GM12878 (cell line): ENCODE measurements at regions not wholly inside any gene's neighbourhood (a gene's known extent, or its start where the extent isn't known, plus 50 kb on each side); places are given as distances from the start of the nearest gene placed in this dataset.

ENCODE experiments used
- ATAC-seq: fragments of 200-7000 bp; cut with Tn5 transposase; 3 replicates; pipeline ENCODE4 v1.9.1; 2020; ENCODE audit warnings: mild to moderate bottlenecking, moderate library complexity
- BruUV-seq: library from RNA; stranded (reverse); fragments of 400-500 nt; replicated peaks from 2 replicates; lab custom pipeline; 2021; lab: Mats Ljungman, UMichigan
- CTCF ChIA-PET: fragments of 300-600 bp; sonication (Branson Sonifier 250); formaldehyde crosslinking; extraction: SDS; loops from one replicate; lab custom pipeline; 2021; ENCODE audit warnings: inconsistent platforms; lab: Yijun Ruan, JAX
- POLR2A ChIA-PET: fragments of 350-600 bp; formaldehyde crosslinking; extraction: SDS; loops from one replicate; lab custom pipeline; 2021; ENCODE audit warnings: inconsistent platforms; lab: Charles Lee
- RAD21 ChIA-PET: fragments of 300-600 bp; sonication (Branson Sonifier 250); formaldehyde crosslinking; loops from one replicate; lab custom pipeline; 2023; ENCODE audit warnings: antibody characterized with exemption; ENCODE audit not compliant: unreplicated experiment; lab: Charles Lee
- SMC1A ChIA-PET: fragments of 300-600 bp; sonication (Branson Sonifier 250); formaldehyde crosslinking; loops from one replicate; lab custom pipeline; 2023; ENCODE audit not compliant: unreplicated experiment, uncharacterized antibody; lab: Charles Lee
- DNase-seq: peaks from one replicate; pipeline ENCODE4 v3.0.0-alpha.2; 2011; ENCODE audit warnings: low read depth, low spot score
- FAIRE-seq: peaks from 3 replicates; lab custom pipeline; 2011; peaks lifted over from hg19 to GRCh38; lab: Jason Lieb, UNC
- H2AFZ ChIP-seq: 2 replicates; pipeline ENCODE4 v1.6.0; 2011; ENCODE audit warnings: low read depth, low read length, control low read depth; ENCODE audit not compliant: control insufficient read depth
- H3K27ac ChIP-seq: 2 replicates; pipeline ENCODE4 v1.5.1; 2011; ENCODE audit warnings: control low read depth; ENCODE audit not compliant: control insufficient read depth, insufficient read depth
- H3K27me3 ChIP-seq, 2 experiments: replicated peaks in 1 of 2; 2 replicates each; pipeline versions ENCODE4 v1.6.0 to v1.6.1; 2011; ENCODE audit warnings: low read length in 1 of 2; ENCODE audit not compliant: control insufficient read depth in 2 of 2, insufficient read depth in 2 of 2
- H3K36me3 ChIP-seq, 2 experiments: 2 replicates each; pipeline ENCODE4 v1.5.1; 2011; ENCODE audit warnings: low read length in 1 of 2; ENCODE audit not compliant: control insufficient read depth in 2 of 2, insufficient read depth in 2 of 2
- H3K4me1 ChIP-seq: 2 replicates; pipeline ENCODE4 v1.6.1; 2011; ENCODE audit warnings: mild to moderate bottlenecking, low read length, moderate library complexity, mixed read lengths; ENCODE audit not compliant: control insufficient read depth, insufficient read depth
- H3K4me2 ChIP-seq: 2 replicates; pipeline ENCODE4 v1.6.0; 2011; ENCODE audit warnings: control low read depth; ENCODE audit not compliant: control insufficient read depth, insufficient read depth
- H3K4me3 ChIP-seq: fragments of 200-600 bp; sonication (generic); 2 replicates; pipeline ENCODE4 v1.5.1; 2016
- H3K79me2 ChIP-seq: 2 replicates; pipeline ENCODE4 v1.6.0; 2011; ENCODE audit warnings: low read length; ENCODE audit not compliant: control insufficient read depth, insufficient read depth
- H3K9ac ChIP-seq: 2 replicates; pipeline ENCODE4 v1.8.0; 2011; ENCODE audit warnings: low read length, control low read depth, mixed read lengths; ENCODE audit not compliant: control insufficient read depth, insufficient read depth
- H3K9me3 ChIP-seq: replicated peaks from 3 replicates; pipeline ENCODE4 v1.5.1; 2011; ENCODE audit warnings: mild to moderate bottlenecking, low read length; ENCODE audit not compliant: control insufficient read depth, insufficient read depth
- H4K20me1 ChIP-seq: 2 replicates; pipeline ENCODE4 v1.6.0; 2011; ENCODE audit not compliant: control insufficient read depth, insufficient read depth
- CREB1 ChIP-seq: IDR thresholded peaks from 2 replicates; pipeline ENCODE4 v1.6.1; 2012; ENCODE audit warnings: low read depth, mild to moderate bottlenecking, inconsistent platforms
- DPF2 ChIP-seq: fragments of 450-650 bp; IDR thresholded peaks from 2 replicates; pipeline ENCODE4 v1.6.1; 2017; ENCODE audit warnings: mild to moderate bottlenecking
- FOXM1 ChIP-seq: IDR thresholded peaks from 2 replicates; pipeline ENCODE4 v1.6.1; 2012; ENCODE audit warnings: low read depth, mild to moderate bottlenecking, inconsistent platforms, low read length, moderate library complexity
- IKZF1 ChIP-seq: fragments of 450-650 bp; conservative IDR thresholded peaks from 2 replicates; pipeline ENCODE4 v1.6.1; 2017; ENCODE audit warnings: antibody characterized with exemption, mild to moderate bottlenecking
- MTA3 ChIP-seq: IDR thresholded peaks from 2 replicates; pipeline ENCODE4 v1.6.1; 2012; ENCODE audit warnings: low read length, inconsistent platforms, borderline replicate concordance
- MYB ChIP-seq: fragments of 150-350 bp; IDR thresholded peaks from 2 replicates; pipeline ENCODE4 v1.6.1; 2014; ENCODE audit warnings: mild to moderate bottlenecking, low read depth, low read length, borderline replicate concordance
- RAD51 ChIP-seq: fragments of 450-650 bp; IDR thresholded peaks from 2 replicates; pipeline ENCODE4 v1.6.1; 2016; ENCODE audit warnings: moderate library complexity, mild to moderate bottlenecking, inconsistent platforms
- SMAD1 ChIP-seq: fragments of 450-650 bp; IDR thresholded peaks from 2 replicates; pipeline ENCODE4 v1.6.1; 2018; ENCODE audit warnings: mild to moderate bottlenecking, low read depth; ENCODE audit not compliant: partially characterized antibody
- SUPT20H ChIP-seq: IDR thresholded peaks from 2 replicates; pipeline ENCODE4 v1.6.1; 2011; ENCODE audit warnings: low read depth, mild to moderate bottlenecking, low read length, moderate library complexity, borderline replicate concordance; ENCODE audit not compliant: control insufficient read depth
- ZBED1 ChIP-seq: IDR thresholded peaks from 2 replicates; pipeline ENCODE4 v1.6.1; 2016; ENCODE audit warnings: borderline replicate concordance
- ZNF207 ChIP-seq: fragments of 450-650 bp; IDR thresholded peaks from 2 replicates; pipeline ENCODE4 v1.6.1; 2014; ENCODE audit warnings: antibody characterized with exemption, mild to moderate bottlenecking, borderline replicate concordance
- WGBS: methylation state at CpG from one replicate; pipeline ENCODE4 v1.1.6; 2016; ENCODE audit warnings: low lambda C conversion rate; ENCODE audit not compliant: insufficient replicate concordance, insufficient coverage; ENCODE audit errors: missing lambda C conversion rate; 5-methylcytosine and 5-hydroxymethylcytosine counted together
- in situ Hi-C: fragments of 300-500 bp; cut with MboI; formaldehyde crosslinking; loops from 9 replicates; pipeline ENCODE4 v1.14.3; 2018; ENCODE audit warnings: mixed read lengths
- intact Hi-C: fragments of 100-400 bp; cut with micrococcal nuclease; formaldehyde crosslinking; loops from one replicate; pipeline ENCODE4 v1.14.2; 2022; ENCODE audit not compliant: unreplicated experiment
- TF ChIP-seq, protein P1 (sequence below): IDR thresholded peaks from 2 replicates; pipeline ENCODE4 v1.6.1; 2012; ENCODE audit warnings: low read length, inconsistent platforms
- TF ChIP-seq, protein P2 (sequence below): fragments of 450-650 bp; formaldehyde crosslinking; IDR thresholded peaks from 2 replicates; pipeline ENCODE4 v1.4.0; 2020; ENCODE audit warnings: mild to moderate bottlenecking, moderate library complexity

DNA sequence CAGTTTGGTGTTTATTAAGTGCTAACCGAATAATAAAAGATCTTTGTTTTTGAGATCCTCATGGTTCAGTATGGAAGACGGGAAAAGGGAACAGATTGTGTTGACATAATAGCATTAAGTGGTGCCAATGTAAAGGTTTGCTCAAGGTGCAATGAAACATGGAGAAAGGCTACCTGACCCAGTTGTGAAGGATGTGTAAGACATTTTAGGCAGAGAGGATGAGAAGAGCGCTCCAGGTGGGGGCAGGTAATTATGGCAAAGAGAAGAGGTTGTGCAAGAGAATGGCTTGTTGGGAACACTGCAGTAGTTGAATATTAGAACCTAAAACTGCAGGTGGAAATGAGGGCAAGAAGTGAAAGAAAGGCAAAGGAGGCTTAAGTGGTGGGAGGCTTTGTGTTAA lies 140.8 kb downstream of the DIPK2A start:
- Histone ChIP-seq H4K20me1 (no peaks in the 10 kb centered on the region), H3K36me3 (no peaks in the 10 kb centered on the region), H3K27ac (no peak overlapping the region), H3K4me1 (peaks cover 5% of the 10 kb centered on the region)
- POLR2A ChIA-PET, result no interaction called here
- TF ChIP-seq SUPT20H, result no peak
- TF ChIP-seq, protein P1, sequence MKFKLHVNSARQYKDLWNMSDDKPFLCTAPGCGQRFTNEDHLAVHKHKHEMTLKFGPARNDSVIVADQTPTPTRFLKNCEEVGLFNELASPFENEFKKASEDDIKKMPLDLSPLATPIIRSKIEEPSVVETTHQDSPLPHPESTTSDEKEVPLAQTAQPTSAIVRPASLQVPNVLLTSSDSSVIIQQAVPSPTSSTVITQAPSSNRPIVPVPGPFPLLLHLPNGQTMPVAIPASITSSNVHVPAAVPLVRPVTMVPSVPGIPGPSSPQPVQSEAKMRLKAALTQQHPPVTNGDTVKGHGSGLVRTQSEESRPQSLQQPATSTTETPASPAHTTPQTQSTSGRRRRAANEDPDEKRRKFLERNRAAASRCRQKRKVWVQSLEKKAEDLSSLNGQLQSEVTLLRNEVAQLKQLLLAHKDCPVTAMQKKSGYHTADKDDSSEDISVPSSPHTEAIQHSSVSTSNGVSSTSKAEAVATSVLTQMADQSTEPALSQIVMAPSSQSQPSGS, result no peak
- no peak for TF ChIP-seq FOXM1
- TF ChIP-seq ZNF207, result no peak
- TF ChIP-seq RAD51, result no peak
- TF ChIP-seq DPF2, result no peak
- no peak for TF ChIP-seq MTA3
- TF ChIP-seq, protein P2, sequence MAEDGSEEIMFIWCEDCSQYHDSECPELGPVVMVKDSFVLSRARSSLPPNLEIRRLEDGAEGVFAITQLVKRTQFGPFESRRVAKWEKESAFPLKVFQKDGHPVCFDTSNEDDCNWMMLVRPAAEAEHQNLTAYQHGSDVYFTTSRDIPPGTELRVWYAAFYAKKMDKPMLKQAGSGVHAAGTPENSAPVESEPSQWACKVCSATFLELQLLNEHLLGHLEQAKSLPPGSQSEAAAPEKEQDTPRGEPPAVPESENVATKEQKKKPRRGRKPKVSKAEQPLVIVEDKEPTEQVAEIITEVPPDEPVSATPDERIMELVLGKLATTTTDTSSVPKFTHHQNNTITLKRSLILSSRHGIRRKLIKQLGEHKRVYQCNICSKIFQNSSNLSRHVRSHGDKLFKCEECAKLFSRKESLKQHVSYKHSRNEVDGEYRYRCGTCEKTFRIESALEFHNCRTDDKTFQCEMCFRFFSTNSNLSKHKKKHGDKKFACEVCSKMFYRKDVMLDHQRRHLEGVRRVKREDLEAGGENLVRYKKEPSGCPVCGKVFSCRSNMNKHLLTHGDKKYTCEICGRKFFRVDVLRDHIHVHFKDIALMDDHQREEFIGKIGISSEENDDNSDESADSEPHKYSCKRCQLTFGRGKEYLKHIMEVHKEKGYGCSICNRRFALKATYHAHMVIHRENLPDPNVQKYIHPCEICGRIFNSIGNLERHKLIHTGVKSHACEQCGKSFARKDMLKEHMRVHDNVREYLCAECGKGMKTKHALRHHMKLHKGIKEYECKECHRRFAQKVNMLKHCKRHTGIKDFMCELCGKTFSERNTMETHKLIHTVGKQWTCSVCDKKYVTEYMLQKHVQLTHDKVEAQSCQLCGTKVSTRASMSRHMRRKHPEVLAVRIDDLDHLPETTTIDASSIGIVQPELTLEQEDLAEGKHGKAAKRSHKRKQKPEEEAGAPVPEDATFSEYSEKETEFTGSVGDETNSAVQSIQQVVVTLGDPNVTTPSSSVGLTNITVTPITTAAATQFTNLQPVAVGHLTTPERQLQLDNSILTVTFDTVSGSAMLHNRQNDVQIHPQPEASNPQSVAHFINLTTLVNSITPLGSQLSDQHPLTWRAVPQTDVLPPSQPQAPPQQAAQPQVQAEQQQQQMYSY (CRISPR knock-in tag), result no peak
- TF ChIP-seq SMAD1, result no peak
- no peak for TF ChIP-seq MYB
- no peak for TF ChIP-seq IKZF1
- TF ChIP-seq ZBED1, result no peak
- TF ChIP-seq CREB1, result no peak
- TF ChIP-seq, all 136 proteins: peak for 0
- FAIRE-seq, result no peak
- in situ Hi-C loops (no loop called here), intact Hi-C loops (no loop called here)
- ATAC-seq, result no peak
- ChIA-PET CTCF (no interaction called here), SMC1A (no interaction called here), RAD21 (interaction anchor here (1.5 kb wide), 1 partner anchor 137 kb away, joined by 3 read pairs; no protein-coding TSS in a partner anchor)
- no peaks in the 10 kb centered on the region for H3K9me3 ChIP-seq
- no peak overlapping the region for H3K9ac ChIP-seq
- no peaks in the 10 kb centered on the region for H3K79me2 ChIP-seq
- H2AFZ ChIP-seq, result no peak overlapping the region
- 82% methylated on average over 3 of the region's 3 CpGs for WGBS
- H3K27me3 ChIP-seq, result no peaks in the 10 kb centered on the region
- no peak overlapping the region for H3K4me2 ChIP-seq
- no TSS peak for BruUV-seq
- no peak for DNase-seq
- no peak overlapping the region for H3K4me3 ChIP-seq
